Adipocyte (in vitro differentiated cells): ENCODE measurements at regions not wholly inside any gene's neighbourhood (a gene's known extent, or its start where the extent isn't known, plus 50 kb on each side); places are given as distances from the start of the nearest gene placed in this dataset.

Source experiments
- DNase-seq: peaks from one replicate; pipeline ENCODE4 v3.0.0-alpha.2; 2015; ENCODE audit warnings: low read depth
- H3K27me3 ChIP-seq: replicated peaks from 2 replicates; pipeline ENCODE4 v1.7.0; 2013; ENCODE audit warnings: mild to moderate bottlenecking, low read length, moderate library complexity; ENCODE audit not compliant: control insufficient read depth, insufficient read depth
- H3K36me3 ChIP-seq: 2 replicates; pipeline ENCODE4 v1.7.0; 2013; ENCODE audit warnings: low read length, mild to moderate bottlenecking, moderate library complexity; ENCODE audit not compliant: control insufficient read depth, insufficient read depth, severe bottlenecking
- H3K4me1 ChIP-seq: 2 replicates; pipeline ENCODE4 v1.7.0; 2013; ENCODE audit warnings: mild to moderate bottlenecking, low read length, moderate library complexity; ENCODE audit not compliant: control insufficient read depth, insufficient read depth
- H3K4me3 ChIP-seq: 2 replicates; pipeline ENCODE4 v1.7.0; 2013; ENCODE audit warnings: mild to moderate bottlenecking, low read length, moderate library complexity
- H3K9ac ChIP-seq: 2 replicates; pipeline ENCODE4 v1.7.0; 2013; ENCODE audit warnings: mild to moderate bottlenecking, low read length, moderate library complexity
- H3K9me3 ChIP-seq: 2 replicates; pipeline ENCODE4 v1.7.0; 2013; ENCODE audit warnings: mild to moderate bottlenecking, low read length, moderate library complexity; ENCODE audit not compliant: control insufficient read depth

DNA sequence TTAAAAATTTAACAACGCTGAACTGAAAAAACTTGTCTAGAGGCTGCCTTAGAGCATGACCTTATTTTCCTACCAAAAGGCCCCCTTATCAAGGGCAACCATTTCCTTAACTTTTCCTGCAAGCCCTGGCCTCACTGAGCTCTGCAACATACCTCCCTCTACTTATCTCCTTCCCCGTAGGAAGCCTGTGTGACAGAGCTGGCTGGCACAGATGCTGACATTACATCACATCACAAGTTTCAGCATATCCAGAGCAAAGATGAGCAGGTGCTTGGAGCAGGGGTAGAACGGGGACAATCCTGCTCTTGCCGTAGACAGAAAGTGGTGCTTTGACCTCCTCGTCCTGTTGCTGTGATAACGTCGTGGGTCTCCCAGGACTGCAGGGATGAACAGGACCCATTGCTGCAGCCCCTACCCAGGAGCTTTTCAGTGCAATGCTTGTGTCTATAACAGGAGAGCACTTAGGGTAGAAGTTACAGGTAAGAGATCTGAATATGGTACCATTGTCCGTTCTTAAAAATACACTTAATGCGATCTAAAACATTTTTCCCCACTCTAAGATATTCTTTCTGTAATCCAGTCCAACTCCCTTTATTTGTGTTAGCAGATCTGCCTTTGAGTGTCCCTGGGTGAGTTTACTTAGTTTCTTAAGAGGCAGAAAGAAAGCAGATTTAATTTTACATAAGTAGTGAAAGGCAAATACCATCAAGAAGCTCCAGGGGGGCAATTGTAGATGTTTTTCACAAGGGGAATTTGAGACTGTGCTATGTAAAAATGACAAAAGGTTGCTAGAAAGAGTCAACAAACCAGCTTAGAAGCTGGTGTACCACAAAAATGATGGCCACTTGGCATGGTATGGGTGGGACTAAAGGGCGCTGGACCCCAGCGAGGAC lies 101.9 kb upstream of the EFNA5 start:
- no peaks in the 10 kb centered on the region for H3K4me1 ChIP-seq
- H3K4me3 ChIP-seq: no peak overlapping the region
- no peaks in the 10 kb centered on the region for H3K27me3 ChIP-seq
- H3K9ac ChIP-seq: no peak overlapping the region
- peak; percentile 12 for DNase-seq
- no peaks in the 10 kb centered on the region for H3K9me3 ChIP-seq
- H3K36me3 ChIP-seq: no peaks in the 10 kb centered on the region

DNA sequence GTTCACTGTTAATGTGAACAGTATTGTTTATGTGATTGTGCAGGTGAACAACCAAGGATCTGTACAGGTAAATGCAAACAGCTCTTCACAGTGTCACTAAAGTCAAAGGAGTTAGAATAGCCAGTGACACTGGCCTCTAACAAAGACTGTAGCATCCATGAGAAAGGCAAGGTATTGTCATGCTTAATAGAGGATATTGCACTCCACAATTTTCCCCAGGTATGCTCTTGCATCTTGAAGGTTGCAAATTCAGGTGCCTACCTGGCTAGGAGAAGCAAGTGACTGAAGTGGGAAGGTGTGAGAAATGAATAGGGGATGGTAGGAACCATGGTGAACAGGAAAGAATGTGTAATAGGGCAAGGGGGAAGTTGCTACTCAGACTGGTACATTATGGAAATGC lies 101.2 kb upstream of the EFNA5 start:
- Histone ChIP-seq H3K27me3 (no peaks in the 10 kb centered on the region), H3K4me1 (no peaks in the 10 kb centered on the region), H3K4me3 (no peak overlapping the region), H3K36me3 (no peaks in the 10 kb centered on the region), H3K9me3 (no peaks in the 10 kb centered on the region), H3K9ac (no peak overlapping the region)
- DNase-seq: no peak

DNA sequence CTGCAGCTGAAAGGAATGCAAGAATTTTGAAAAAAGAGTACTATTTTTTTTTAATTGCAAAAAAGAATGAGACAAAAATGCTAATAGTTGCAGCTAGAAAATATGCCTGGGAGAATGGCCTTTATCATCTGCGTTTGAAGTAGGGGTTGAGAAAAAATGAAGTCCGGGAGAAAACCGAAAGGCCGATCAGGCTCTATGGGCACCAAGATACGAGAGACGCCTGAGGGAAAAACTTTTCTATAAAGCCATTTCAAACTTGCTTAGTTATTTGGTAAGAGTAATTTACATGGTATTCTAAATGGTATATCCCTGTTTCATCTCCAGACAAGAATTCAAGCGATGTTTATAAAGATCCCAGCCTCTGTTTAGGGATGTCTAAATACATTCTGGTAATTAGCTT lies 99.3 kb upstream of the EFNA5 start:
- H3K9me3 ChIP-seq: no peaks in the 10 kb centered on the region
- H3K9ac ChIP-seq: no peak overlapping the region
- no peaks in the 10 kb centered on the region for H3K36me3 ChIP-seq
- no peaks in the 10 kb centered on the region for H3K27me3 ChIP-seq
- H3K4me3 ChIP-seq: no peak overlapping the region
- DNase-seq: no peak
- no peaks in the 10 kb centered on the region for H3K4me1 ChIP-seq

DNA sequence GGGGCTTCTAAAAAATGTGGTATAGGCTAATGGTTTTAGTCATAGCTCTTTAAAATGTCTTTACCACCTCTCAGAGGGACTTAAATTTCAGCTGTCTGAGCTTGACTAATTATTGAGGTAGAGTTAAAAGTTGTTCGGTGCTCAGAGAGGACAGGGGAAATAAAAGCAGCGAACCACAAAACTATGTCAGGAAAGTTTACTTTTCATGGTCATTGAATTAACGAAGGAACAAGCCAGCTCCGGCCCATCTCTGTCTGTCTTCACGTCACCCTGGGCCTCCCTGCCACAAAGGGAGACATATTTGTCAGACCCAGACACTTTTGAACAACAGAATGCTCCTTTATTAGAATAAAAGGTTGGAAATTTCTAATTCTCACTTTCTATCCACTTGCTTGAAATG lies 98.8 kb upstream of the EFNA5 start:
- no peak for DNase-seq
- Histone ChIP-seq H3K36me3 (no peaks in the 10 kb centered on the region), H3K9me3 (no peaks in the 10 kb centered on the region), H3K4me3 (no peak overlapping the region), H3K4me1 (no peaks in the 10 kb centered on the region), H3K27me3 (no peaks in the 10 kb centered on the region), H3K9ac (no peak overlapping the region)

DNA sequence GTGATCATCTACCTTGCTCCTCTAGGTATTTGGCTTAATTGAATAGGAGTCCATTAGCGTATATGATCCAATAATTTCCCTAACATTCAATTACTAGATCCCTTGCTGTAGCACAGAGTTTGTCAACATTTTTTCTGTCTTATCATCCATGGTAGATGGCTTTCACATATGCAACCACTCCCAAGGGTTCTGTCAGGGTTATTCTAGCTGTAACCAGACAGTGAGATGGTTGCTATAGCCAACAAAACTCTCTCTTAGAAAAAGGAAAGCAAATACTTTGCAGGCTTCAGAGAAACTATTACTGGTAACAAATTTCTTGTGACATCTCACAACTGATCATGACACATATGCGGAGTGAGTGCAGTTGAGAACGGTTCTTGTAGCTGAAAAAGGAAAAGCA lies 96.2 kb upstream of the EFNA5 start:
- no peaks in the 10 kb centered on the region for H3K36me3 ChIP-seq
- H3K9ac ChIP-seq: no peak overlapping the region
- no peak for DNase-seq
- no peaks in the 10 kb centered on the region for H3K9me3 ChIP-seq
- no peaks in the 10 kb centered on the region for H3K27me3 ChIP-seq
- H3K4me3 ChIP-seq: no peak overlapping the region
- H3K4me1 ChIP-seq: no peaks in the 10 kb centered on the region

DNA sequence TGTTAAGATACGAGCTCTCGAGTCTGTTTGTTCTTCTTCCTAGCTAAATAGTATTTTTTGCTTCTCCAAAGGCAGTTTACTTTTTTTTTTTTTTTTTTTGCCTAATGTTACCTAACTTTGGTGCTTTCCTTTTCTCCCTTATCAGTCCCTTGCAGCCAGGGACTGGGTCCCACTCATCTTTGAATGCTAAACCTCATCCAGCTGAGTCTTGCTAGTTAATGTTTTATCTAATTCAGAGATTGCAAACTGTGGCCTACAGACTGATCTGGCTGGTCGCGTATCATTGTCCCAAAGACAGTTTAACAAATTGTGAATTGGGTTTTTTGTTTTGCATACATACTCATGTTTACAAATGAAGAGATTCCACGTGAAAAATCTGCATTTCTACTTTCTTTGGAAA lies 95.7 kb upstream of the EFNA5 start:
- Histone ChIP-seq H3K27me3 (no peaks in the 10 kb centered on the region), H3K9me3 (no peaks in the 10 kb centered on the region), H3K36me3 (no peaks in the 10 kb centered on the region), H3K4me1 (no peaks in the 10 kb centered on the region), H3K9ac (no peak overlapping the region), H3K4me3 (no peak overlapping the region)
- DNase-seq: no peak

DNA sequence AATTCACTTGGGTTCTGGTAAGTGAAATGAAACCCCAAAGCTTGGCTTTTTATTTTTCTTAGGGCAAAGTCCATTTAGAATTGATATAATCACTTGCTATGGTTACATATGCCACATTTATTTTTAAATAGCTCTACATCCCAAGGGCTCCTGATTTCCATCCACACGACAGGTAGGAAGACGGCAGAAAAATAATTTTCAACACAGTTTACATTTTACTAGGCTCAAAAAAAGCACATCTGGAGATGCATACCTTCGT lies 95.0 kb upstream of the EFNA5 start:
- H3K4me1 ChIP-seq: no peaks in the 10 kb centered on the region
- H3K27me3 ChIP-seq: no peaks in the 10 kb centered on the region
- H3K36me3 ChIP-seq: no peaks in the 10 kb centered on the region
- H3K9ac ChIP-seq: no peak overlapping the region
- H3K9me3 ChIP-seq: no peaks in the 10 kb centered on the region
- no peak for DNase-seq
- no peak overlapping the region for H3K4me3 ChIP-seq

DNA sequence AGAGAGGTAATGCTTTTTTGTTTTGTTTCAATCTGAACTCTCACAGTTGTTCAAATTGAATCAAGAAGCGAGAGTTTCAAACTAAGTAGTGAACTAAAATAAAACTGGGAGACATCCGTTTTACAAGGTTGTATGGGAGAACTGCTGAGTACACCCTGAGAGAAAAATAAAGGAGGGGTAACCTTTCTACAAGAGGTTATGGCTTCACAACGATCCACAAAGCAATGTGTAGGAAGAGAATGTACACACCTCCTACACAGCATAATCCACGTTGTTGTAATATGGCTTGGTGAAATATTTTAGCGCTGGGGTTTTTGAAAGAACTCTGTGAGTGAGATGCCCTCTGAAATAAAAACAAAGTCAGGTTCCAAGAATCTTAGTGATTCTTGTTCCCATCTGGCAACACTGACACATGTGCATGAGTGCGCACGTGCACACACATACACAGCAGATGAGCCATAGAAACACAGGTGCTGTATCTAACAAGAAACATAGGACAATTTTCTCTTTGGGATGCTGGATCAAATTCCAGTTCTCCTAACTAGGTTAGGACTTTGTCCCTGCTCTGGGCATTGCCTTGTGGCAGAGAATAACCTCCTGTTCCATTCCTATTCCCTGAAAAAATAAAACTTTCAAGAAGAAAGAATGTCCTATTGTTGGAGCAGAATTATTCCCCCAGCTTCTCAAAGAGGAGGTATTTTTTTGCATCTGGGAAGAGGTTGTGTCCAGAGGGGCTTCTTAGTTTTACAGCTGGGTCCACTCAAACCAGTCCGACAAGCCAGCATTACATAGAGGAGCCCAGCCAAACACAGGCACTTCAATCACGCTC lies 94.5 kb upstream of the EFNA5 start:
- no peaks in the 10 kb centered on the region for H3K9me3 ChIP-seq
- no peaks in the 10 kb centered on the region for H3K27me3 ChIP-seq
- H3K4me3 ChIP-seq: no peak overlapping the region
- no peak overlapping the region for H3K9ac ChIP-seq
- no peaks in the 10 kb centered on the region for H3K4me1 ChIP-seq
- H3K36me3 ChIP-seq: no peaks in the 10 kb centered on the region
- peak; percentile 25 for DNase-seq

DNA sequence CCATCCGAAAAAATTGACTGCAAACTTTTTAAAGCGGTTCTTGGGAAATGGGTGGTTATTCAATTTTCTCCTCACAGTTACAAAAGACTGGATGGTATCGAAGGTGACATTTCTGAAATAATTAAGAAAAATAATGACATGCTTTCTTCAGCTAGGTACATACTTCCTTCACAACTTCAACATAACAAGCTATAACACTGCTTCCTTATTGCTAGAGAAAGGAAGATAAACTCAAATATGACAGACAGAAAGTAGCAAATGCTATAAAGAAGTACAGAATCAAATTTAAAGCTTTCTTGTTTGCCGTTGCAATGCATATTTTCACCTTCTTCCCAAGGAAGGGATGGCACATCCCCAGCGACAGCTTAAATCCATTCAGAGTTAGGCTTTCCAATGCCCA lies 93.5 kb upstream of the EFNA5 start:
- H3K9ac ChIP-seq: no peak overlapping the region
- no peak for DNase-seq
- no peaks in the 10 kb centered on the region for H3K36me3 ChIP-seq
- no peak overlapping the region for H3K4me3 ChIP-seq
- H3K4me1 ChIP-seq: no peaks in the 10 kb centered on the region
- no peaks in the 10 kb centered on the region for H3K9me3 ChIP-seq
- no peaks in the 10 kb centered on the region for H3K27me3 ChIP-seq

DNA sequence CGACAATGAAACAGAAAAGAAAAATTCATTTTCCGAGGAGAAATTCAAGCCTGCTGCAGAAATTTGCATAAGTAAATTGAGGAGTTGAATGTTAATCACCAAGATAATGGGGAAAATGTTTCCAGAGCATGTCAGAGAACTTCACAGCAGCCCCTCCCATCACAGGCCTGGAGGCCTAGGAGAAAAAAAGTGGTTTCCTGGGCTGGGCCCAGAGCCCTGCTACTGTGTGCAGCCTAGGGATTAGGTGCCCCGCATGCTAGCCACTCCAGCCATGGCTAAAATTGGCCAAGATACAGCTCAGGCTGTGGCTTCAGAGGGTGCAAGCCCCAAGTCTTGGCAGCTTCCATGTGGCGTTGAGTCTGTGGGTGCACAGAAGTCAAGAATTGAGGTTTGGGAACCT lies 82.7 kb upstream of the EFNA5 start:
- Histone ChIP-seq H3K4me3 (no peak overlapping the region), H3K9me3 (no peaks in the 10 kb centered on the region), H3K36me3 (no peaks in the 10 kb centered on the region), H3K9ac (no peak overlapping the region), H3K27me3 (no peaks in the 10 kb centered on the region), H3K4me1 (no peaks in the 10 kb centered on the region)
- DNase-seq: no peak

DNA sequence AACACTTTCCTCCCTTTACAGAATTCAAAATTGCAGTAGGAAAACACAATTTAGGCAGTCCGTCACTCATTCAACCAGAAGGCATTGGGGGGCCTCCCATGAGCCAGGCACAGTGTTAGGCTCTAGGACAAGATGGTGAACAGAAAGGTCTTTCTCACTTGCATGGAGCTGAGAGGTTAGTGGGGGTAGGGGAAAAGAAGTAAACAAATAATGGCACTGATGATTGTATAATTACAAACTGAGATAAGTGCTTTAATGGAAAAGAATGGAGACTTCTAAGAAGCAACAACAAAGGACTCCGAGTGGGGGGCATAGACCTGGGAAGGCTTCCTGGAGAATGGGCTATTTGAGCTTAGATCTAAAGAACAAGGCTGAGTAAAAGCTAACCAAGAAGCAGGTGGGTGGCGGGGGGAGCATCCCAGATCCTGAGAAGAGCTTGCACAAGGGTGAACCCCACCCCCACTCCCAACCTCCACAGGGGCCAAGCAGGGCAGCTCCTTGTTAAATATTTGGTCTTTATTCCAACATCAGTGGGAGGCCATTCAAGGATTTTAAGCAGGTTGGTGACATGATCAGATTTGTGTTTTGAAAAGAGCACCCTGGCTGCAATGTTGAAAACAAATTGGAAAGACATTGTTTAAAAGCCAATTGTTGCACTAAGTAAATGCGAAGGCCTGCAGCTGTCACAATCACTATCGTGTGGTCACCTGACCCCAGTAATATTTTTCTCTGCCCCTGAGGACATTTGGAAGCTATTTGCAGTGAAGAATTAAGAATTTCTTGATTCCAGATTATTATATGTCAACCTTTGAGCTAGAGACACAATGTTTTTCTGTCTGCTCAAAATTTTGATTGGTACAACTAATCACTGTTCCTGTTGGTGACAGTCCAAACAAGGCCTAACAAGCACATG lies 73.9 kb upstream of the EFNA5 start:
- DNase-seq: no peak
- peaks cover 6% of the 10 kb centered on the region for H3K9me3 ChIP-seq
- H3K36me3 ChIP-seq: no peaks in the 10 kb centered on the region

More for the DNA sequence above, 73.9 kb upstream of the EFNA5 start:
- Histone ChIP-seq H3K27me3 (no peaks in the 10 kb centered on the region), H3K4me1 (peaks cover 6% of the 10 kb centered on the region), H3K4me3 (no peak overlapping the region), H3K9ac (no peak overlapping the region)
